ENCODE measurements at regions not wholly inside any gene's neighbourhood (a gene's known extent, or its start where the extent isn't known, plus 50 kb on each side); places are given as distances from the start of the nearest gene placed in this dataset.

GRCh38 chr16:86670750-86671234, 92.4 kb downstream of the FOXL1 start:
- Histone ChIP-seq H3K9me3 (peaks cover 0 to 6% of the 10 kb centered on the region in 2 donors), H3K4me3 (no peak overlapping the region), H3K36me3 (no peaks in the 10 kb centered on the region), H3K27ac (no peak overlapping the region), H3K4me1 (ENCODE audit: insufficient read depth) (no peaks in the 10 kb centered on the region), H3K27me3 (no peaks in the 10 kb centered on the region)
- no peak for DNase-seq
- 81 to 93% (median 87%) methylated on average over 11 of the region's 11 CpGs for WGBS, 3 donors
- intact Hi-C loops (cut with DNase I), result no loop called here
- TF ChIP-seq POLR2A (IDR thresholded peaks at IDR 0.05) (no peak), CTCF (IDR thresholded peaks at IDR 0.05) (no peak), EP300 (IDR thresholded peaks at IDR 0.05) (no peak)

- no peak overlapping the region for H3K27ac ChIP-seq
- intact Hi-C loops (cut with DNase I), result no loop called here
- no peaks in the 10 kb centered on the region for H3K4me1 ChIP-seq (ENCODE audit: insufficient read depth)
- WGBS, 3 donors, result 4 to 15% (median 9%) methylated on average over 14 to 15 of the region's 15 CpGs
- no peak for DNase-seq
- no peak overlapping the region for H3K4me3 ChIP-seq
- peaks cover 0 to 6% of the 10 kb centered on the region in 2 donors for H3K9me3 ChIP-seq
- H3K27me3 ChIP-seq, result no peaks in the 10 kb centered on the region
- H3K36me3 ChIP-seq, result no peaks in the 10 kb centered on the region
- TF ChIP-seq POLR2A (IDR thresholded peaks at IDR 0.05), result no peak
- TF ChIP-seq EP300 (IDR thresholded peaks at IDR 0.05), result no peak
- no peak for TF ChIP-seq CTCF (IDR thresholded peaks at IDR 0.05)
Observed at GRCh38 chr16:86671486-86672178, 93.3 kb downstream of the FOXL1 start.

GRCh38 chr16:86672179-86672863, 94.0 kb downstream of the FOXL1 start:
- WGBS, 3 donors, result 37 to 45% (median 40%) methylated on average over 17 of the region's 17 CpGs
- intact Hi-C loops (cut with DNase I), result no loop called here
- Histone ChIP-seq H3K36me3 (no peaks in the 10 kb centered on the region), H3K4me3 (no peak overlapping the region), H3K27me3 (no peaks in the 10 kb centered on the region), H3K4me1 (ENCODE audit: insufficient read depth) (no peaks in the 10 kb centered on the region), H3K9me3 (peaks cover 0 to 6% of the 10 kb centered on the region in 2 donors), H3K27ac (no peak overlapping the region)
- TF ChIP-seq POLR2A (IDR thresholded peaks at IDR 0.05) (no peak), CTCF (IDR thresholded peaks at IDR 0.05) (no peak), EP300 (IDR thresholded peaks at IDR 0.05) (no peak)
- no peak for DNase-seq

GRCh38 chr16:86673090-86673955, 95.0 kb downstream of the FOXL1 start:
- no peak for TF ChIP-seq EP300 (IDR thresholded peaks at IDR 0.05)
- Histone ChIP-seq H3K4me1 (ENCODE audit: insufficient read depth) (no peaks in the 10 kb centered on the region), H3K27me3 (no peaks in the 10 kb centered on the region), H3K4me3 (no peak overlapping the region), H3K36me3 (no peaks in the 10 kb centered on the region), H3K9me3 (peaks cover 0 to 6% of the 10 kb centered on the region in 2 donors), H3K27ac (no peak overlapping the region)
- intact Hi-C loops (cut with DNase I), result no loop called here
- 90 to 95% (median 93%) methylated on average over 4 of the region's 4 CpGs for WGBS, 3 donors
- DNase-seq, result no peak

Measured in ovary (tissue), 7 donors.